HG03064 (cell line): ENCODE measurements at regions not wholly inside any gene's neighbourhood (a gene's known extent, or its start where the extent isn't known, plus 50 kb on each side); places are given as distances from the start of the nearest gene placed in this dataset.

Source experiments
- ATAC-seq: cut with Tn5 transposase; IDR thresholded peaks from one replicate; pipeline ENCODE4 v1.9.1; 2021; ENCODE audit warnings: low read depth; ENCODE audit not compliant: unreplicated experiment

DNA sequence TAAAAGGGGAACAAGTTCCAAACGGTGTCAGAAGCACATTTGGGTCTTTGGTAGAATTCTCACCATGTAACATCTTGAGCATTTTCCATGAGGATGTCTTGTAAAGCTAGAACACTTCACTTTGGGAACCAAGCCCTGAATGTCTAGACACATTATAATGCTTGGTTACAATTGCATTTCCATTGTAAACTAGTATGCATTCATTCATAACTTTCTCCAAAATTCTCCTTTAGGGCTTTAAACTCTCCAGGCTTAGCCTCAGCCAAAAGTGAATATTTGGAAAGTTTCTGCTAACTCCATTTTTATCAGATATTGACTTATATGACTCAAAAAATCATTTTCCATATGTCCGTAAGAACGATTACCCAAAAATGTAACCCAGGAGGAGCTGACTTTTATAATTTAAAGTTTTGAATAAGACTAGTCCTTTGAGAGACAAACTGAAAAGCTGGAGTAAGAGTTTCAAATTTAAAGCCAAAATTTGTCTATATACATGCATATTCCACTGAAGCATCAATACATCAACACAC lies 1170.4 kb downstream of the EFNB2 start:
- no peak for ATAC-seq

DNA sequence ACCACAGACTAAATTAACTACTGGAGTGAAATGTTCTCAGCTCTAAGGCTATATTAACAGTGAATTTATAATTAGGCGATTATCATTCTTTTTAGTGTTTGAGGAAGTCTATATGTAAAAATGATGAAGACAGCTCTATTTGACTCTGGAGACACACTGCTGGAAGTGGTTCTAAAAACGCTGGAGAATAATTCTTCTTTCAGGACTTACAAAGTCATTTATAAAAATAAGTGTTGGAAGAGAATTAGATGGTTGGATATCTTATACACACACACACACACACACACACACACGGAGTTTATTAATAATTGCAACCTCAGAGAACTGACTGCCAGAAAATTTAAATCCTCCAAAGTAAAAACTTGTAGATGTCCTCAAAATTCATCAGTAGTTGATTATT lies 1171.3 kb downstream of the EFNB2 start:
- no peak for ATAC-seq

DNA sequence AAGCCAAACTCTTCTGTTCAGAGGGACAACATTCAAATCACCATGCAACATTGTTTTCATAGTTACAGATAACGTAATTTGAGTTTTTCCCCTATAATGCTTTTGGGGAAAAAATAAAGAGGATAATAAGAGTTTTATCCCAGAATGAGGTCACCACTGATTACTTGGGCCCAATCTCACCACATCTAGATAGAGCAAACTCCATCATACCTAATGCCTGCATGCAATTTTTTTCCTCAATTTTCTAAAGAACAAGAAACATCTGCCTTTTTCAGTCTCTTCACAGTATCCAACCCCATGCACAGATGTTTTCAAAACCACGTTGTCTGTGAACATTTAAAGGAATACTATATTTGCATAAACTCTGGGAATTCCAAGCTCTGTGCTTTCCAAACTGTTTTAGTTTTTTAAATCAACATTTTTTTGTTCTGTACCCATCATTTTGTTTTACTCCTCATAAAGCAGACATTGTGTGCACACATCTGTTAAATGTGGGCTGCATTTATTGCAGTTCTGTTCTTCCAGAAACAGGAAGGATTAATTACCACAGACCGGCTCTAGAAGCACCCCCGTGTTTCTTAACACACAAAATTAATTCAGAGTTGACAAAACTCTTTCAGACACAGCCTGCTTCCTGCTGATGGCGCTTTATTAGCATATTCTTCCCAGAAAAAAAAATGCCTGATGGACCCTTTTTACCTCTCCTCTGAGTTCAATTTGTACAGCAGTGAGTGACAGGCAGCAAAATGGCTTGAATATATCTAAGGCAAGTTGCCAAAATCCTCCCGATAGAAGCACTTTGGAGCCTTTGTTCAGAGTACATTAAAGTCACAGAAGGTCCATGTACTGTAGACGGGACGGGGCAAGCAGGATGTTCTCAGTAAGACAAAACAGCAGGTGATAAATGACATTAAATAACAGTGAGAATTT lies 1171.9 kb downstream of the EFNB2 start:
- ATAC-seq, result no peak

DNA sequence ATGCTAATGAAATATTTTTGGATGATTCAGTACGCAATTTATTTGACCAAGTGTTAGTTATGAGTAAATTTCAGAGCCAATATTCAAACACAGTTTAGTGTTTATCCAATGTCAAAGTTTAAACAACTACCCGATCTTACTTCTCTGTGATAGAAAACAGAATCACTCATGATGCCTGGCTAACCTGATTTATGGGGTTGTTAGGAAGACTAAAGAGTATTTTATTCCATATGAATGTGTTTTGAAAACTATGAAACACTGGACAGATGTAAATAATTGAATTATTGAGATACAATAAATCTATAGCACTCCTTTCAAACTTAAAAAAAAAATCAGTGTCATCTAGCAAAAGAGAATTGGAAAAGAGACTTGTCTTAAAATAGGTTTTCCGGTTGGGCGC lies 1181.8 kb downstream of the EFNB2 start:
- no peak for ATAC-seq

DNA sequence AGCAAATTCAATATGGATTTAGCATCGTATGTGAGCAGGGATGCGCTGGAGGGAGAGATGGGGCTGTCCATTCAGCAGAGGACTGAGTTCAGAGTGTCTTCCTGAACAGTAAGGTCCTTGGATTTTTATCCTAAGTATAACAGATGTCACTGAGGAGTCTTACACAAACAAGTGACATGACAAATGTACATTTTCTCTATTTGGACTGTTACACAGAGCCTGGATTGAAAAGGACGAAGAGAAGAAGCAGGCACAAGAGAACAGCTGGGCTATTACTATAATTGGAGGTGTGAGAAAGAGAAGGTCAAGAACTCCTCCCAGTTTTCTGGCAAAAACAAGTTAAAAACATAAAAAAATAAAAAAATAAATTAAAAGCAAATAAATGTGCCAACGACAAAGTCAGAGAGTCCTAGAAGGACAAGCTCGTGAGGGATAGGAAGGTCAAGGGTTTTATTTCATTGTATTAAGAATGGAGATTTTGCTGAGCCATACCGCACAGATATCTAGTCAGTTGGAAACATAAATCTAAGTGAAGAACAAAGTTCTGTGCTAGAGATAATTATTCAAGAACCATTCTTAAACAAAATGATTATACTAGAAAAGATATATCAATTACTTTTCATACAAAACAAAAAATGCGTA lies 1186.3 kb downstream of the EFNB2 start:
- no peak for ATAC-seq

DNA sequence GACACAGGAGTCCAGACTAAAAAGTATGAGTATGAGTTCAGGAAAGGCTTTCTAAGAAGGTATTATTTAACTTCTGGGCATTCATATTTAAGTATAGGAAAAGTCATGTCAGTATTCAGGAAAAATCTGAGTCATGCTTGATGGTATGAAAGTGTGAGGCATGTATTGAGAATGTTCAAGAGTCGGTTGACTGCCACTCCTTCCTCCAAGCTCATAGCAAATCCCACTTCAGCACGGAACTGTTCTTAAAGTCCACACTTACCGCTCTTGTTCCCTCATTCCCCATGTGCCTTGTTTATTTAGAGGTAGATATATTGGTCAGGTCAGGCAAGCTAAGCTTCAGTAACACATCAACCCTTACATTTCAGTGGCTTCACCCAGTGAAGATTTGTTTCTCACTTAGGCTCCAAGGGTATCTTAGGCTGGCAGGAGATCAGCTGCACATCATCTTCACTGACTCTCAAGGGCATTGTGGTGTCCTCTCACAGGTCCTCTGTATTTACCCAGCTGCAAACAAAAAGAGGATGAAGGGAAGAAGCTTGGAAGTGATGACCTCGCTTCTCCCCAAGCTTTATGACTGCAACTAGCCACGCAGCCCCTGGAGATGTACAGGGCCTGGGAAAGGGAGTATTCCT lies 1189.2 kb downstream of the EFNB2 start:
- ATAC-seq, result no peak

DNA sequence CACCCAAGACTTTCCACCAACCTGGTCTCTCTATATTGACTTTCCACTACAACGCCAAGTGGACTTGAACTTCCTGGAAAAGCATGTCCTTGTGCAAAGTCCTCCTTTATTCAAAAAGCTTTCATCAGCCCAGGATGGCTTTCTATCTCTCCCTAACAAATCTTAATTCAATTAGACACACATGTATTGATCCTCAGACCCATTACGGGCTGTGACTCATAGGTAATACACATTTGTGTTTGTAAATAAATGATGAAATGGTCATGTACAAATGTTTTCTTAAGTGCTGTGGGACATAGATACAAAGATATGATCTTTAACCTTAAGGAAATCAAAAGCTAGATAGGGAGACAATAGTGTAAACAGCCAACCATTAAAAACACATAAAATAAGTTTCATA lies 1189.7 kb downstream of the EFNB2 start:
- no peak for ATAC-seq

DNA sequence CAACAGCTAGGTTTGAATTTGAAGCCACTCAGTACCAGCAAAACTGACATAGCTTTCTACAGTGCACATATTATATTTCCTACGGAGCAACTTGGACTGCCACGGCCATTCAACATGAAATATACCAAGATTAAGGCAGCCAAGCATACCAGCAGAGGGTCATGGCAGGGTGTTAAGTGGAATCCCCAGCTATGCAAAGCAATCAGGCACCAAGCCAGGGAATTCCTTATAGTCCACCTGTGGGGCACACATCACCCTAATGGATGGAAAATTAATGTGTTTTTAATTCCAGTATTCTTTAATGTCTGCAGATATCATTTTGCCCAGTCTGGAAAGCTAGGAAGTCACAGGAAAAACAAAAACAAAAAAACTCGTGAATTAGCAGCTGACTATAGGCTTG lies 1190.3 kb downstream of the EFNB2 start:
- no peak for ATAC-seq

DNA sequence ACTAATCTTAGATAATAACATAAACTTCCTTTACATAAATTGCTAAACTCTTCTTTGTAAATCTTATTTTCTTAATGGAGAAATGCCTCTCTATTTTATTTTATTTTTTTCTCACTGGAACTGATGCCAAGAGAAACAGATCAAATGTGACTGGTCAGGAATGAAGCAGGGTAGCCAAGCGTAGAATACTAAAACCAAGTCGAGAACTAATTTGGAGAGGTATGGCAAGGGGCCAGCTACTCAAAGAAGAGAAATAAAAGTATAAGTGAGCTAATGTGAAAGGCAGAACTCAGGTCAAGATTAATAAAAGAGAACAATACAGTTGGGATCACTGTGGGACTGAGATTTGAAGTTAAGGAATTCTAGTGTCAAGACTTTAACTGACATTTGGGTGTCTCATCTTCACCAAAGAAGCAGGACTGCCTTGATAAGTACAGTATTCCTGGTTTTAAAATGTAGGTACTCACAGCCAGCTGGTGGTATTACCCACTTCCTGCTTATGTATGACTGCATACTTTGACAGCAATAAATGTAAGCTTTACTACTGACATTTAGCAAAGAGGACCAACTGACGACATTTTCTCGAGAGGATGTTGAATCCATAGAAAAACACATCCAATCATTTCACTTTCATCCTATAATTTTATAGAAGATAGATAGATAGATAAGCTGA lies 1192.2 kb downstream of the EFNB2 start:
- ATAC-seq, result no peak

DNA sequence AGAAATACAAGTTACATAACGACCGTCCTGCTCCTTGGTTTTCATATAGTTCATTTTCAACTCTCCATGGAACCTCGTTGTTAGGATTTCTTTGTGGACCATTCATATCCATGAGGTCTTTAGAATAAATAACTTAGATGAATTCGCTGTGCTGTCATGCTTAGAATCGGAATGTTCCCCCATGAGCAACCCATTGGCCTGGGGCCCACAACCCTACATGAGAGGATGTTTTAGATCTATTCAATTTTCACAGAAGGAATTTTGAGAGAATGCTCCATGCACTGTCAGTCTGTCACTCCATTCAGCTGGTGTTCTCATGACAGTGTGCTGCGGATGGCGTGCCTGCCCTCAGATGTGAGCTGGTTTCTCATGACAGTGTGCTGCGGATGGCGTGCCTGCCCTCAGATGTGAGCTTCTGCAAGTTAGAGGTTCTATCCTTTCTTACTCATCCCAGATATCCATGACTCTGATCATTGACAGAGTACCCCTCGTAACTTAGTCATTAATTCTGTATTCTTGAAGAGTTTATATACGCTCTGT lies 1193.1 kb downstream of the EFNB2 start:
- ATAC-seq, result no peak

DNA sequence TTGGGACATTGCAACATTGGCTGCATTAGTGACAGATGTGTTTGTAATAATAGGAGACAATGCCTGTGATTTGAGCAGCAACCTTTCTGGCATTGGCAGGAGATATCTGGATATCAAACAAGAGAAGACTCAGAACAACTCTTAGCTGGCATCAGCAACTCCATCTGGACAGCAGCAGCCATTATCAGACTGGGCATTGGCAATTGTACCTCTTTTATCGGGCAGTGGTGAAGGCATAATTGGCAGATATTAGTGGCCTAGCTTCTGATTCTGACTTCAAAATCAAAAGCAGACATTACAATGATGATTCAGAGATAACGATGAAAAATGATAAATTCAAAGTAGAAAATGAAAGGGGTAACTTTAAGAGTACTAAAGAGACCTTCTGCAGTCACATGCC lies 1193.7 kb downstream of the EFNB2 start:
- ATAC-seq, result no peak

DNA sequence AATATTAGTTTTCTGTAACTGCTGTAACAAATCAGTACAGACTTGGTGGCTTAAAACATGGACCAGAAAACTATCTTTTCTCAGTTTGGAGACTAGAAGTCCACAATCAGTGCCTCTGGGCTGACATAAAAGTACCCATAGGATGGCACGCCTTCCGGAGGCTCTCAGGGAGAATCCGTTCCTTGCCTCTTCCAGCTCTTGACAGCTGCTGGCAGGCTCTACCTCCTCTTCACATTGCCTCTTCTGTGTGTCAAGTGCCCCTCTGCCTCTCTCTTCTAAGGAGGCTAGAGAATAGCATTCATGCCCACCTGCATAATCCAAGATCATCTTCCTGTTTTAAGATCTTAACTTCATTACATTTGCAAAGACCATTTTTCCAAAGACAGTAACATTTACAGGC lies 1194.2 kb downstream of the EFNB2 start:
- ATAC-seq, result no peak

DNA sequence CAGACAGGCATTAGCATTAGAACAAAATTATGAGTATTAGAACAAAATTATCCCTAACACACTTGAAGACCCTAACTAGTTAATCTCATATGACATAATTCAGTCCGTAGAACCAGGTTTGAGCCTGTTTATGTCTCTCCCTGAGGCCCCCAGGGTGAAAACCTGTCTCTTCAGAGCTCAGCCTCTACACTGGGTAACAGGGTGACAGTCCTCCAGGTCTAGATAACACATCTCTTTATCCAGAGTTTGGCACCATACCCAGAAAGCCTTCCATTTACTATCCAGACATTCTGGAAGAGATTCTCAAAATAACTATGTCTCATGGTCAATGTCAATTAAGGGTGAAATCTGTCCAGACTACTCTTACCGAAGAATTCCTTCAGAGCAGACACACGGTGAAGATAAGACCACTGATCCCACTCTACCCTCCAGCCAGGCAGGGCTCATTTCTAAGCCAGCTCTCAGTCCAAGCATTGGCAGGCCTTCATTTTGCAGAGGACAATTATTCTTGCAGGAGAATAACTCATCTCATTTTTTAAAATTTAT lies 1195.3 kb downstream of the EFNB2 start:
- no peak for ATAC-seq

DNA sequence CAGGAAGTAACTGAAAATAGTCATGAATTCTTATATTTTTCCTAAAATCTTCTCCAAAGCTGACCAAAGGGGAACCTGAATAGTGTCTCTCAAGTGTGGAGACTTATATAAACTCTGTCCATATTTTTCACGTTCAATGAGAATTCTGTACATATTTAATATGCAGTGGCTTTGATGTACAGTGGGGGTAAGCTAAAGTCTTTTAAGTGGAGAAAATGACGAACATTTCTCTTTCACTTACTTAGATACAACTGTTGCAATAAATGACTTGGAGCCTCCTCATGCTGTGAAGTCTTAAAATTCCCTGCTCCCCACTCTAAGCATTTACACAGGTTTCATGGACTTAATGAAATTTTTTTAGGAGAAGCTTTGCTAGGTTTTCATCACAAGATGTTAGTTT lies 1196.7 kb downstream of the EFNB2 start:
- no peak for ATAC-seq

DNA sequence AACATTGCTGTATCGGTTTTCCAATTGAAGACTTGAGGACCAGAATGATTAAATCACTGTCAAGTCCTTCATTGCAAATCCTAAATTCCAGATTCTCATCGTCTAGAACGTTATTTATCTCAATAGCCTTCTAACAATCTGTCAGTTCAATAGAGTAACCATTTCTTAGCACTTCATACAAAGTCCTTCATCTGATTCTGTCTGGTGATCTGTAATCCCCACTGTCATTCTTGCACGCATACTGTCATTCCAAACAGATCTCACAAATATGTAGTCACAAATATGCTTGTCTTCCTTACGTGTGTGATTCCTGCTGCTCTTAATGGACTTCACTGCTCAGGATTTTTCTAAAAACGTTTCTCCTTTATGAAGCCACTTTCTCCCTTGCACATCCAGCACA lies 1197.5 kb downstream of the EFNB2 start:
- no peak for ATAC-seq

DNA sequence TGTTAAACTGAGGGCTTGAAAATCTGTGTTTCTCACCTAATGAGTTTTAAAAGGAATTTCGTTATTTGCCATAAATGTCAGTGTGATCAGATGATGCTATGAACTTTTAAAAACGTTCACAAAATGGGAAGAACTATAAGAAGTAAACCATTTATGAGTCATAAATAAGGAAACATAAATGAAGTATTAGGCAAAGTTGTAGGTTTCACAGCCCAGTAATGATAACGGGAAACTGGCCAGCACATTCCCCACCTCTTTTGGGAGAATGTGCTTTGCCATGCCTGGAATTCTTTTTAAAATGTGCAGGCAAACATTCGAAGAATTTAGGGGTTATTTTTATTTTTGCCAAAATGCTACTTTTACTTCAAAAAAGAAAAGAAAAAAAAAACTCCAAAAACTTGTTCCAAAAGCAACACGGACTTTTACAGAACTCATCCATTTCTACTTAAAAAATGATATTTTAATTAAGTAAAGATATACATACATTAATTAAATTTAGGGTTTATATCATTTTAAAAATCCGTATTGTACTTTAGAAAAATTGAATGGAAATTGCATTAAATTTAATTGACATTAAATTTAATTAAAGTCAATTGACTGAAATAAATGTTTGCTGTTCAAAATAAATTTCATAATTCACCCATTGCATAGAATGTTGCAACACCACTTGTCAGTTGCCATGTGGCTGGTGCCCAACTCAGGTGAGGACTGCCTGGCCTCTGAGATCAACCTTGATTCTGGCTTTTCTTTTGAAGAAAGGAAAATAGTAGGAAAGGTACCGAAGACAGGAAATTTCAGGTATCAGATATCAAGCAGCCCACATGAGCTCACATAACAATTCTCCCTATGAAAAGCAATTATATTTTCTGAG lies 1198.5 kb downstream of the EFNB2 start:
- ATAC-seq, result no peak

DNA sequence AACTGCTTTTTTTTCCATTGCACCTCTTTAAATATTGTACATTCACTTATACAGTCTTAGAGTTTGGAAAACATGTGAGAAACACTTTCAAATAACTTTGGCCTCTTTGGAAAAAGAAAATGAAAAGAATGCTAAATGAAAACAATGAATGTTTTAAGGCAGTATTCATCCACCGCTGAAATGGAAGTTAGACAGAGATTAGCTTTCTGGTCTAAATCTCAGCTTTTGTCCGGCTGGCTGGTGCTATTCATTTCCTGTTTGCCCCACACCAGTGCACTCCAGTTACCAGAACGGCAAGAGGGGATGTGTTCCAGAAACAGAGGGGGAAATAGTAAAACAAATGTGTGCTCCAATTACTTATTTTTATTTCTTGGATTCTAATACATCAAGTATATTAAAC lies 1201.3 kb downstream of the EFNB2 start:
- ATAC-seq, result no peak

DNA sequence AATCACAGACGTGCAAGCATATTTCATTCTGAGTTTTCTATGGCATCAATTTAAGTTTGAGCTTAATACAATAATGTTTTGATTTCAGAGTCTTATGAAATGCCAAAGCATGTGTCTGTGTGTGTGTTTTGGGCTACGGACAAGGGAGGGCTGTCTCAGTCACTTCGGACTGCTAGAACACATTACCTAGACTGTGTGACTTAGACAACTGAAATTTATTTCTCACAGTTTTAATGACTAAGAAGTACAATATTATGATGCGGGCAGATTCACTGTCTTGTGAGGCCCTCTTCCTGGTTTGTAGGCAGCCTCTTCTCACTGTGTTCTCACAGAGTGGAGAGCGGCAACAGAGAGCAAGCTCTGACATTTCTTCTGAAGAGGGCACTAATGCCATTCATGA lies 1202.0 kb downstream of the EFNB2 start:
- ATAC-seq, result no peak

DNA sequence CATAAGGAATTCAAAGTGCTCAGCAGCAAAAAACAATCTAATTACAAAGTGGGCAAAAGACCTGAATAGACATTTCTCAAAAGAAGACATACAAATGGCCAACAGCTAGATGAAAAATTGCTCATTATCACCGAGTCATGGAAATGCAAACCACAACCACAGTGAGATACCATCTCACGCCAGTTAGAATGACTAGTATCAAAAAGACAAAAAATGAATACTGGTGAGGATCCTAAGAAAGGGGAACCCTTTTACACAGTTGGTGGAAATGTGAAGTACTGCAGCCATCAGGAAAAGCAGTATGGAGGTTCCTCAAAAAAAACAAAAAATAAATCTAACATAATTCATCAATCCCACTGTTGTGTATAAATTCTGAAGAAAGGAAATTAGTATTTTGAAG lies 1206.1 kb downstream of the EFNB2 start:
- no peak for ATAC-seq
